Stimulated activated CD4-positive, alpha-beta T cell treated with anti-CD3 and anti-CD28 coated beads, Interleukin-12 subunit alpha, Interleukin-12 subunit beta, amount 100 ng/mL, for 24 hours (primary cell): ENCODE measurements at regions not wholly inside any gene's neighbourhood (a gene's known extent, or its start where the extent isn't known, plus 50 kb on each side); places are given as distances from the start of the nearest gene placed in this dataset.
"Not testable (repeated sequence)": the region's sequence is repeated elsewhere in the genome, so short reads cannot be mapped to it uniquely, and the experiment has no call there.

Experiments used
- DNase-seq, 2 experiments: peaks; one replicate each; pipeline ENCODE4 v3.0.0-alpha.2; 2020; ENCODE audit warnings: low read depth in 2 of 2

GRCh38 chr15:69554279-69554961 is 101.8 kb downstream of the RPLP1 start:
- DNase-seq: no peak

DNA sequence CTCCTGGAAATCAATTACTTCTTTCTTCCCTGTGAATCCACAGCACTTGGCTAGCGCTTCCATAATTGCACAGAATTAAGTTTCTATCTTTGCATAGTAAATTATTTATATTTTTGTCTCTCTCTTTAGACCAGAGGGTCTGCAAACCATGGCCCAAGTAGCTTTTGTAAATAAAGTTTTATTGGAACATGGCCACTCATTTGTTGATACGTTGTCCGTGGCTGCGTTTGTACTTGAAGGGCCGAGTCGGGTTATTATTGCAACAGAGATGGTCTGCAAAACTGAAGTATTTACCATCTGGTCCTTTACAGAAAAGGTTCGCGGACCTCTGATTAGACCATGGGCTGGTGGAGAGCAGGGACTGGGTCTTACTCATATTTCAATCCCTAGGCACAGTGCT is 102.5 kb downstream of the RPLP1 start:
- no peak for DNase-seq

DNA sequence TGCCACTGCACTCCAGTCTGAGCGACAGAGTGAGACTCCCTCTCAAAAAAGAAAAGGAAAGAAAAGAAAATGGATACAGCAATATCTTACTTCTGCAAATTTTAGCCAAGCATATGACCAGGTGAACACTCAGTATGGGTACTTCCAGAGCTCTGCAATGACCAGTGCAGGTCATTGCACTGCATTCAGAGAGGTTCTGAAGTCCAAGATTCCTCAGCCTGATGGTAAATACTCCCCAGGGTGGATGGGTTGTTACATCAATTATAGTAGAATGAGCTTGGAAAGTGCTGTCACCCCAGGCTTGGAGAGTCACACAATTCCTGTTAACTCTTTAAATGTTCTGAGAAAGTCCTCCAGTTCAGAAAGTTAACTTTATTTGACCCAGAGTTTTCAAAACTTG is 103.7 kb downstream of the RPLP1 start:
- DNase-seq: no peak

DNA sequence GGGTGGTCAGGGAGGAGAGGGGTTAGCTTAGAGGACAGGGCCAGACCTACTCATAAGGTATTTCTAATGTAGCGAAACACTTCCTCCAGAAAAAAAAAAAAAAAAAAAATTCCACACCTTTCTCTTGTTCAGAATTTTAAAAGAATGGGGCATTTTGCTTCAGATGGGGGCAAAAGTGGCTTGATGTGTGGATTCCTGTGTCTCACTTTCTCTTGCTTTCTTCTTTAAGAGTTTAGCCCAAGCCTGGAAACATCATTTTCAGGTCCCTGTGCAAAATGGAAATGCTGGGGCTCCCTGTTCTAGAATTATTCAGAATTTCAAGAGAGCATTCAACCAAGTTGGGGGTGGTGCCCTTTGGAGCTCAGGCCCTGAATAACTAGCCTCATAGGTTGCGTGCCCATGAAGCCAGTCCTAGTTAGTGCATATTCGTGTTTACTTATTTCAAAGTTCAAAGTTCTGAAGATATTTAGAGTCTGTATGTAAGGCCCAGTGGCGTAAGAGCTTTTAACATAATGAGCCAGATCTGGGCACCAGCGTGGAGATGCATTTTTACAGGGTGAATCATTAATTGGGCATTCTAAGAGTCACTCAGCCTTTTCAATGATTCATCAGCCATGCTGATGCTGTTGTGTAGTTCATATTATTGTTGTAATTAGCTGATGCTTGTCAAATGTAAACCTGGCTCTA is 104.5 kb downstream of the RPLP1 start:
- DNase-seq: no peak

DNA sequence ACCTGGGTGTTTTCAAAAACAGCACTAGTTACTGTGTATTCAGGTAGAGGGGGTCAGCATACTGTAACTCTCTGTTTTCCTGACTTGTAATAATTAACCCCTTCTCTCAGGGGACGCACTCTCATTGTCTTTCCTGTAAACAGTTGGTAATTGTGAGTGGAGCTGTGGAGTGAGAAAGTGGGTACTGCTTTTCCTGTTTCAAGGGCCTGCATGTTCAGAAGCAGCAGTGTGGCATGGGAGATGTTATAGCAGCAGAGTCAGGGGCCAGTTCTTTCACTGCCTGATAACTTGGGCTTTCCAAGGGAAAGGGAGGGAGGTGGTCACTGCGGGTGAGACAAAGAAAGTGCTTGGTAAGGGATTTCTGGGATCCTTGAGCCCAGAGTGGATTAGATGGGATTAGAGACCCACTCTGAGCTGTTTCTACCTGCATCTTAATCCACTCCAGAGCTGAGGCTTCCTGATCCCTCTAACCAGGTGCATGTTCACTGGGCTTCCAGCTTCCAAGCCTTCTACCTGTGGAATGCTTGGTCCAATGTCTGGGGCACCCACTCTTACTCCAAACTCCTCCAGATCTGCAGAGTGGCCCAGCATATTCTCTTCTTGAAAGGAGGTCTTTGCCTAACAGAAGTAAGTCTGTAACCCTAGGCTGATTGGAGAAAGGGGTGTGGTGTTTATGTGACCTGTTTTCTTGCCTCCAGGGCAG is 105.2 kb downstream of the RPLP1 start:
- no peak for DNase-seq

DNA sequence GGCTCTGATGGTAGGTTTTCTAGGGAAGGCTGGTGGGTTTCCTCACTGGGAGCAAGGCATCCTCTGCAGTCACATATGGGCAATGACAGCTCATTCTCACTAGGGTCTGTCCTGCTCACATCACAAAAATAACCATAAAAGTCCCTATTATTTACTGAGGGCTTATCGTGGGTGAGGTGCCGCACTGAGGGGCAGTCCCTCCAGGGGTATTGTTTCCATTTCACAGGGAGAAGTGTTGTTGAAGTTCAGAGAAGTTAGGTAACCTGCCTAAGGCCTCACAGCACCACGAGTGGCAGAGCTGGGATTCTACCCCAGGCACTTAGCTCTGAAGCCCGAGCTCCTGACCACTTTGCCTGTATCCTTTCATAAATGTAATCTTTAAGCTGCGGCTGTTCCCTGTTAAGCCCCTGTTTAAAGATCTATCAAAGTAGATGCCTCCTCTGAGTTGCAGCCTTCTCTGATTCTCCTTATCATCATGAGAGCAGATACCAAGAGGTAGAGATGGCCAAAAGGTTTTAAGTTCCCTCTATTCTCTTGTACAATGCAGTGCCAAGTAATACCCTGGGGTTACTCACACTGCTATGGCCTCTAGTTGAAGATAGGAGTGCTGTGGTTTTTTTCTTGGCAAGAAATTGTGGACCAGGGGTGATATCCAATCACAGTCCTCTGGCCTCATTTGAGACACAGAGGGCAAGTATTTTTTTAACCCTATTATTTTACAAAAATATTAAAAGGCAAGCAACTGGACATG is 107.0 kb downstream of the RPLP1 start:
- no peak for DNase-seq

GRCh38 chr15:69561071-69561784 is 108.6 kb downstream of the RPLP1 start:
- no peak for DNase-seq

DNA sequence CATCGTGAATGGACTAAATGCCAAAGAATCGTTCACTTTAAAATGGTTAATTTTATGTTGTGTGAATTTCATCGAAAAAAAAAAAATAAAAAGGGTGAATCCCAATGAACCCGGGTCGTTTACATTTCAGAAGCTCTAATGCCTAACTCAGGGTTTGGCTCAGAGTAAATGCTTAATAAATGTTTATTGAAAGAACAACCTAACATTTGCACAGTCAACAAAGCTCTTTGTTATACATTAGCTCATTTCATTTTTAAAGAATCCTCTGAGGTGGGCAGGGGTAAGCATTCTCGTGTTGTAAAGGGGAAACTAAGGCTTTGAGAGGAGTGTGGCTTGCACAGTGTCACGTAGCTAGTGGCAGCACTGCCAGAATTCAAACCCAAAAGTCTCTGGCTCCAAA is 109.5 kb downstream of the RPLP1 start:
- no peak for DNase-seq

DNA sequence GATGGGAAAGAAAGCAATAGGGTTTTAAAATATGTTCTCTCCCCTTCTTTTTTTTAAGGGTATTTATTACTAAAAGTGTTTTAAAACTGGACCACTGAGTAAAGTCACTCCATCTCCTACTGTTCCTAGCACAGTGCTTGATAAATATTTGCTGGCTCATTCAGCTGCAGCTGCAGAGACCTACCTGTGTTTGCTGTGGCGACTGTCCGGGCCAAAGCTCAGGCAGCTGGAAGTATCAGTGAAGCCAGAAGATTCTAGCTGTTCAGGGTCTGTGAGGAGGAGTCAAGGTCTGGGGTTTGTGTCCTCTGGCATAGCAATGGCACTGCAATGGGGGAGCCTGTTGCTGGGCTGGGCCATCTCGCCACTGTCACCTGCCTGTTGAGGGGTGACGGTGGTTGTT is 109.9 kb downstream of the RPLP1 start:
- DNase-seq: no peak

- DNase-seq: no peak
Observed at GRCh38 chr15:69565066-69565655, 112.5 kb downstream of the RPLP1 start.

- DNase-seq: not testable (repeated sequence)
Observed at GRCh38 chr15:69567238-69567760, 114.7 kb downstream of the RPLP1 start.

GRCh38 chr15:69568173-69569009 is 115.8 kb downstream of the RPLP1 start:
- no peak for DNase-seq

- no peak for DNase-seq
Observed at GRCh38 chr15:69570454-69570853, 117.8 kb downstream of the RPLP1 start.

GRCh38 chr15:69570997-69571396 is 118.4 kb downstream of the RPLP1 start:
- DNase-seq: no peak

GRCh38 chr15:69573278-69573677 is 120.7 kb downstream of the RPLP1 start:
- DNase-seq: not testable (repeated sequence)

DNA sequence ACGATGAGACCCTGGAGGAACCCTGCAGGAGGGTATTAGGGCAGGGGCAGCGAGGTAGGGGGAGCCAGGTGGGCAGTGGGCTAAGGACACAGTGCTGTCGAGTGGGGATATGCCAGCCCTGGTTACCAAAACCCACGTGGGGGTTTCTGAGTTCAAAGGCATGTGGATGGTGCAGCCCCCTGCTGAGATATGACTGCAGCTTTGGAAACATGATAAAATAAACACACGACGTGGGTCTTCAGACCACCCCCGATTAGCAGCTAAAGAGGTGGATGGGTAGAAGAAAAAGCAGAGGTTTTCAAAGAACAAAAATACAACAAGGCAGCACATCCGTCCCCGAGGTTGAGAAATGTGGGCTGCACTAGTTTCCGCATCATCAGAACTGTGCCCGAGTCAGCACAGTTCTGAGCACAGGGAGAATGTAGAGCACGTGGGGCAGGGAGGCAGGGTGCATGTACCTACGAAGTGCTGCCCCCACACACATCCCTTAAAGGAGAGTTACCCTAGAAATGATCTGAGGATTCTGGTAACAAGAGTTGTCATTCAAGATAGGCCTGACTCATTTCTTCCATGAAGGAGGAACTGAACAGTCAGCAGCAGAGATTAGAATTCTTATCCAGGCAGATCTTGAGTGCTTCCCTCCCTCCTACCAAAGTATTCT is 121.3 kb downstream of the RPLP1 start:
- DNase-seq: peak; percentile 14 to 45

DNA sequence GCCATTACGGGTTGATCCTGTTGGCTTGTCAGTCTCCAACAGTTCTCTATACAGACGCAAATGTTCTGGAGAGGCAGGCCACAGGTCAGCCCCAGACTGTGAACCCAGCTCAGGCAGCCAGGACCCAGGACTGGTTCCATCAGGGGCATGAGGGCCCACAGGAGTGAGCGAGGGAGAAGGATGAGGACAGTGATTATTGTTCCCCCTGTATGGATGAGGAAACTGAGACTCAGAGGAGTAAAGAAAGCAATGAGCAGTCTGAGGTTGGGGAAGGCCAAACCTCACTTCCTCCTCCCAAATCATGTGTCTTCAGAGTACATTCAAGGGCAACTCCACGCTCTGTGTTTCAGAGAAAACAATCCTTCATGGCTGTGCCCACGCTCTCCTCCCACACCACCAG is 121.9 kb downstream of the RPLP1 start:
- DNase-seq: no peak

DNA sequence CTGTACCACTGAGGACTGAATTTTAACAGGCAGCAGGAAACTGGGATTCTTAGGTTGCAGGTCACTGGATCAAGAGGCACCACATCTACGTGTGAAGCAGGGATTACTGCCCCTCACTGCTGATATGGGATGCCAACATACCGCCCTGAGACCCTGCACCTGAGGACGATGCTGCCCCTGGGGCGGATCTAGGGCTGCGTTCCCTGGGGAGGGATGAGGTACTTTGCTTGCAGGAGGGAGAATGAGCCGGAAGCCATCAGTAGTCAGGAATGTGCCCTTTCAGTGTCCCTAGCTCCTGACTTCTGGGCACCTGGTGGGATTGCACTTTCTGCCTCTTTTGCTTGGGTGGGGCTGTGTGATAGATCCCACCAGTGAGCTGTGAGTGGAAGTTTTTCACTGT is 122.8 kb downstream of the RPLP1 start:
- DNase-seq: no peak

GRCh38 chr15:69576035-69576526 is 123.5 kb downstream of the RPLP1 start:
- DNase-seq: peak; percentile 33 to 65
